AG09309 (cell line): ENCODE measurements at regions not wholly inside any gene's neighbourhood (a gene's known extent, or its start where the extent isn't known, plus 50 kb on each side); places are given as distances from the start of the nearest gene placed in this dataset.

Experiments used
- DNase-seq: peaks from one replicate; pipeline ENCODE4 v3.0.0-alpha.2; 2010; ENCODE audit warnings: low read depth
- H3K4me3 ChIP-seq: 2 replicates; pipeline ENCODE4 v1.5.1; 2011; ENCODE audit warnings: mild to moderate bottlenecking, low read depth, low read length, moderate library complexity; ENCODE audit not compliant: control insufficient read depth
- CTCF ChIP-seq: IDR thresholded peaks from 2 replicates; pipeline ENCODE4 v1.5.1; 2011; ENCODE audit warnings: mild to moderate bottlenecking, low read depth, low read length, inconsistent platforms; ENCODE audit not compliant: insufficient read depth, control insufficient read depth; ENCODE audit errors: missing control alignments

- no peak for TF ChIP-seq CTCF
- DNase-seq: no peak
- no peak overlapping the region for H3K4me3 ChIP-seq
These were observed 1014.6 kb downstream of the GRIK2 start for GRCh38 chr6:102407886-102408741.

GRCh38 chr6:102405860-102406259 lies 1012.4 kb downstream of the GRIK2 start:
- H3K4me3 ChIP-seq: no peak overlapping the region
- no peak for DNase-seq
- TF ChIP-seq CTCF: no peak

- DNase-seq: no peak
- TF ChIP-seq CTCF: no peak
These were observed 1009.3 kb downstream of the GRIK2 start for GRCh38 chr6:102402635-102403329.

GRCh38 chr6:102398788-102399390 lies 1005.4 kb downstream of the GRIK2 start:
- no peak for DNase-seq
- no peak overlapping the region for H3K4me3 ChIP-seq
- no peak for TF ChIP-seq CTCF

More at GRCh38 chr6:102402635-102403329, 1009.3 kb downstream of the GRIK2 start:
- H3K4me3 ChIP-seq: no peak overlapping the region

GRCh38 chr6:102390541-102390940 lies 997.0 kb downstream of the GRIK2 start:
- no peak for DNase-seq
- TF ChIP-seq CTCF: no peak
- H3K4me3 ChIP-seq: no peak overlapping the region

GRCh38 chr6:102389994-102390393 lies 996.5 kb downstream of the GRIK2 start:
- H3K4me3 ChIP-seq: no peak overlapping the region
- no peak for DNase-seq
- TF ChIP-seq CTCF: no peak
